DOHH2 (cell line): ENCODE measurements at regions not wholly inside any gene's neighbourhood (a gene's known extent, or its start where the extent isn't known, plus 50 kb on each side); places are given as distances from the start of the nearest gene placed in this dataset.

ENCODE experiments used
- H3F3A ChIP-seq: fragments of 200-600 bp; sonication (generic), shearing (Covaris generic); 2 replicates; pipeline ENCODE4 v1.6.0; 2016; ENCODE audit warnings: antibody characterized with exemption, mild to moderate bottlenecking; ENCODE audit not compliant: control insufficient read depth, insufficient read depth
- H3K27ac ChIP-seq: fragments of 200-600 bp; sonication (generic); 2 replicates; pipeline ENCODE4 v1.5.1; 2014; ENCODE audit warnings: low read depth, mild to moderate bottlenecking, low read length, moderate library complexity
- H3K27me3 ChIP-seq: fragments of 200-600 bp; sonication (generic); 2 replicates; pipeline ENCODE4 v1.6.1; 2014; ENCODE audit warnings: mild to moderate bottlenecking, low read length, mixed read lengths; ENCODE audit not compliant: control insufficient read depth
- H3K36me3 ChIP-seq: fragments of 200-600 bp; sonication (generic); 2 replicates; pipeline ENCODE4 v1.6.1; 2014; ENCODE audit warnings: mild to moderate bottlenecking, low read length, moderate library complexity, mixed read lengths; ENCODE audit not compliant: control insufficient read depth
- H3K4me1 ChIP-seq: fragments of 200-600 bp; sonication (generic); 2 replicates; pipeline ENCODE4 v1.6.1; 2014; ENCODE audit warnings: mild to moderate bottlenecking, low read length, mixed read lengths; ENCODE audit not compliant: control insufficient read depth
- H3K4me2 ChIP-seq: fragments of 200-600 bp; sonication (generic); 2 replicates; pipeline ENCODE4 v1.6.0; 2014; ENCODE audit warnings: mild to moderate bottlenecking, low read length, moderate library complexity
- H3K4me3 ChIP-seq: fragments of 200-600 bp; sonication (generic); 2 replicates; pipeline ENCODE4 v1.5.1; 2014; ENCODE audit warnings: mild to moderate bottlenecking, low read length, mixed read lengths
- H3K79me2 ChIP-seq: fragments of 200-600 bp; sonication (generic); 2 replicates; pipeline ENCODE4 v1.6.1; 2014; ENCODE audit warnings: mild to moderate bottlenecking, low read length, mixed read lengths; ENCODE audit not compliant: control insufficient read depth
- H3K9me2 ChIP-seq: fragments of 200-600 bp; sonication (generic); replicated peaks from 2 replicates; pipeline ENCODE4 v1.6.1; 2014; ENCODE audit warnings: mild to moderate bottlenecking, low read length, mixed read lengths; ENCODE audit not compliant: control insufficient read depth
- H3K9me3 ChIP-seq: fragments of 200-600 bp; sonication (generic); 2 replicates; pipeline ENCODE4 v1.6.1; 2014; ENCODE audit warnings: antibody characterized with exemption, low read length, mixed read lengths; ENCODE audit not compliant: control insufficient read depth, insufficient read depth
- H4K20me1 ChIP-seq: fragments of 200-600 bp; sonication (generic); 2 replicates; pipeline ENCODE4 v1.6.0; 2014; ENCODE audit warnings: low read depth, mild to moderate bottlenecking, antibody characterized with exemption, low read length, moderate library complexity; ENCODE audit not compliant: control insufficient read depth, insufficient read depth
- CTCF ChIP-seq: fragments of 200-600 bp; sonication (generic); IDR thresholded peaks from one replicate; pipeline ENCODE4 v1.5.1; 2014; ENCODE audit warnings: antibody characterized with exemption, mild to moderate bottlenecking, low read depth, low read length; ENCODE audit not compliant: poor library complexity, severe bottlenecking
- EZH2phosphoT487 ChIP-seq: fragments of 200-600 bp; sonication (generic); IDR thresholded peaks from 2 replicates; pipeline ENCODE4 v1.6.1; 2017; ENCODE audit warnings: borderline replicate concordance, mild to moderate bottlenecking, antibody characterized with exemption, low read length, moderate library complexity, mixed read lengths

- Histone ChIP-seq H3K27ac (no peak overlapping the region), H3K4me1 (no peaks in the 10 kb centered on the region), H3K9me2 (no peaks in the 10 kb centered on the region), H3K27me3 (no peaks in the 10 kb centered on the region), H3K4me2 (no peak overlapping the region), H3K79me2 (no peaks in the 10 kb centered on the region), H3K9me3 (no peaks in the 10 kb centered on the region), H3K36me3 (no peaks in the 10 kb centered on the region), H3K4me3 (no peak overlapping the region), H3F3A (no peaks in the 10 kb centered on the region), H4K20me1 (no peaks in the 10 kb centered on the region)
- no peak for TF ChIP-seq EZH2phosphoT487
- TF ChIP-seq CTCF, result no peak
These were observed 88.3 kb upstream of the ELAC2 start for GRCh38 chr17:13106171-13106570.

- Histone ChIP-seq H4K20me1 (no peaks in the 10 kb centered on the region), H3K4me2 (no peak overlapping the region), H3K27ac (no peak overlapping the region), H3K4me1 (no peaks in the 10 kb centered on the region), H3F3A (no peaks in the 10 kb centered on the region), H3K36me3 (no peaks in the 10 kb centered on the region), H3K9me3 (no peaks in the 10 kb centered on the region), H3K9me2 (no peaks in the 10 kb centered on the region), H3K27me3 (no peaks in the 10 kb centered on the region), H3K4me3 (no peak overlapping the region), H3K79me2 (no peaks in the 10 kb centered on the region)
- TF ChIP-seq EZH2phosphoT487, result no peak
These were observed 86.7 kb upstream of the ELAC2 start for GRCh38 chr17:13104576-13104975.

GRCh38 chr17:13102477-13102876 is 84.7 kb upstream of the ELAC2 start:
- TF ChIP-seq EZH2phosphoT487, result no peak
- TF ChIP-seq CTCF, result no peak
- no peak overlapping the region for H3K4me2 ChIP-seq
- no peak overlapping the region for H3K27ac ChIP-seq
- no peaks in the 10 kb centered on the region for H3K36me3 ChIP-seq
- H4K20me1 ChIP-seq, result no peaks in the 10 kb centered on the region
- no peaks in the 10 kb centered on the region for H3K4me1 ChIP-seq
- H3F3A ChIP-seq, result no peaks in the 10 kb centered on the region
- no peaks in the 10 kb centered on the region for H3K9me3 ChIP-seq
- H3K27me3 ChIP-seq, result no peaks in the 10 kb centered on the region
- no peak overlapping the region for H3K4me3 ChIP-seq
- no peaks in the 10 kb centered on the region for H3K79me2 ChIP-seq
- no peaks in the 10 kb centered on the region for H3K9me2 ChIP-seq

- H3K79me2 ChIP-seq, result no peaks in the 10 kb centered on the region
- no peaks in the 10 kb centered on the region for H3K36me3 ChIP-seq
- no peaks in the 10 kb centered on the region for H4K20me1 ChIP-seq
- H3K9me3 ChIP-seq, result no peaks in the 10 kb centered on the region; the same call in 1 of the 2 replicates
- no peaks in the 10 kb centered on the region for H3K4me1 ChIP-seq
- no peak for TF ChIP-seq EZH2phosphoT487
- no peak for TF ChIP-seq CTCF
- H3K4me2 ChIP-seq, result no peak overlapping the region
- H3K9me2 ChIP-seq, result no peaks in the 10 kb centered on the region
- no peaks in the 10 kb centered on the region for H3F3A ChIP-seq
- no peak overlapping the region for H3K4me3 ChIP-seq
- no peaks in the 10 kb centered on the region for H3K27me3 ChIP-seq
- no peak overlapping the region for H3K27ac ChIP-seq
These were observed 82.1 kb upstream of the ELAC2 start for GRCh38 chr17:13099926-13100325.
